ACC112 (cell line): ENCODE measurements at regions not wholly inside any gene's neighbourhood (a gene's known extent, or its start where the extent isn't known, plus 50 kb on each side); places are given as distances from the start of the nearest gene placed in this dataset.
"Not testable (repeated sequence)": the region's sequence is repeated elsewhere in the genome, so short reads cannot be mapped to it uniquely, and the experiment has no call there.

Experiments
- H2AFZ ChIP-seq: fragments of 200-600 bp; sonication (generic); one replicate; pipeline ENCODE4 v1.6.0; 2017; ENCODE audit warnings: antibody characterized with exemption, low read length; ENCODE audit not compliant: unreplicated experiment
- H3K27ac ChIP-seq: fragments of 200-600 bp; sonication (generic); 2 replicates; pipeline ENCODE4 v1.5.1; 2014; ENCODE audit warnings: low read depth, mild to moderate bottlenecking, antibody characterized with exemption, low read length, moderate library complexity
- H3K27me3 ChIP-seq: fragments of 200-600 bp; sonication (generic); 2 replicates; pipeline ENCODE4 v1.6.1; 2014; ENCODE audit warnings: mild to moderate bottlenecking, antibody characterized with exemption, low read length, moderate library complexity, mixed read lengths; ENCODE audit not compliant: insufficient read depth
- H3K36me3 ChIP-seq: fragments of 200-600 bp; sonication (generic); 2 replicates; pipeline ENCODE4 v1.6.1; 2016; ENCODE audit warnings: mild to moderate bottlenecking, antibody characterized with exemption, low read length, moderate library complexity, mixed read lengths; ENCODE audit not compliant: insufficient read depth
- H3K4me1 ChIP-seq: fragments of 200-600 bp; sonication (generic); one replicate; pipeline ENCODE4 v1.6.1; 2016; ENCODE audit warnings: low read length, mixed read lengths; ENCODE audit not compliant: insufficient read depth, unreplicated experiment, control insufficient read depth
- H3K4me3 ChIP-seq: fragments of 200-600 bp; sonication (generic); 2 replicates; pipeline ENCODE4 v1.5.1; 2014; ENCODE audit warnings: mild to moderate bottlenecking, low read depth, low read length
- H3K79me2 ChIP-seq: fragments of 200-600 bp; sonication (generic); one replicate; pipeline ENCODE4 v1.6.0; 2016; ENCODE audit warnings: low read length; ENCODE audit not compliant: control insufficient read depth, unreplicated experiment, insufficient read depth

GRCh38 chr21:34274001-34274400 lies 89.8 kb upstream of the KCNE2 start:
- Histone ChIP-seq H3K27me3 (peaks cover 41% of the 10 kb centered on the region), H3K79me2 (no peaks in the 10 kb centered on the region)

GRCh38 chr21:34276711-34277425 lies 86.9 kb upstream of the KCNE2 start:
- H3K36me3 ChIP-seq, result no peaks in the 10 kb centered on the region
- H3K4me1 ChIP-seq, result peaks cover 3% of the 10 kb centered on the region
- no peak overlapping the region for H2AFZ ChIP-seq
- H3K79me2 ChIP-seq, result no peaks in the 10 kb centered on the region
- H3K27me3 ChIP-seq, result peaks cover 23% of the 10 kb centered on the region
- no peak overlapping the region for H3K4me3 ChIP-seq
- no peak overlapping the region for H3K27ac ChIP-seq

More at GRCh38 chr21:34274001-34274400, 89.8 kb upstream of the KCNE2 start:
- Histone ChIP-seq H2AFZ (no peak overlapping the region), H3K4me3 (no peak overlapping the region), H3K36me3 (no peaks in the 10 kb centered on the region), H3K27ac (no peak overlapping the region), H3K4me1 (peaks cover 3% of the 10 kb centered on the region)

- Histone ChIP-seq H3K27ac (no peak overlapping the region), H3K36me3 (no peaks in the 10 kb centered on the region), H3K4me1 (peaks cover 6% of the 10 kb centered on the region), H3K27me3 (peaks cover 12% of the 10 kb centered on the region; the same call in 1 of the 2 replicates), H2AFZ (no peak overlapping the region), H3K4me3 (no peak overlapping the region), H3K79me2 (no peaks in the 10 kb centered on the region)
Measured at GRCh38 chr21:34278451-34278850, 85.4 kb upstream of the KCNE2 start.

- H3K36me3 ChIP-seq, result no peaks in the 10 kb centered on the region
- no peak overlapping the region for H3K27ac ChIP-seq
- peaks cover 10% of the 10 kb centered on the region; the same call in 1 of the 2 replicates for H3K27me3 ChIP-seq
- no peak overlapping the region for H2AFZ ChIP-seq
- no peaks in the 10 kb centered on the region for H3K79me2 ChIP-seq
- peaks cover 3% of the 10 kb centered on the region for H3K4me1 ChIP-seq
- no peak overlapping the region for H3K4me3 ChIP-seq
Measured at GRCh38 chr21:34279285-34279684, 84.5 kb upstream of the KCNE2 start.

GRCh38 chr21:34279883-34280282 lies 83.9 kb upstream of the KCNE2 start:
- Histone ChIP-seq H3K36me3 (no peaks in the 10 kb centered on the region), H3K27me3 (peaks cover 10% of the 10 kb centered on the region; the same call in 1 of the 2 replicates), H3K27ac (no peak overlapping the region), H3K4me1 (peaks cover 3% of the 10 kb centered on the region), H3K79me2 (no peaks in the 10 kb centered on the region), H3K4me3 (no peak overlapping the region), H2AFZ (no peak overlapping the region)

- no peak overlapping the region for H3K27ac ChIP-seq
- no peaks in the 10 kb centered on the region for H3K79me2 ChIP-seq
- H3K4me1 ChIP-seq, result peaks cover 3% of the 10 kb centered on the region
- H3K36me3 ChIP-seq, result no peaks in the 10 kb centered on the region
- H2AFZ ChIP-seq, result no peak overlapping the region
- no peak overlapping the region for H3K4me3 ChIP-seq
- H3K27me3 ChIP-seq, result peaks cover 10% of the 10 kb centered on the region; the same call in 1 of the 2 replicates
Measured at GRCh38 chr21:34280389-34280795, 83.4 kb upstream of the KCNE2 start.

GRCh38 chr21:34280959-34281358 lies 82.8 kb upstream of the KCNE2 start:
- peaks cover 3% of the 10 kb centered on the region for H3K4me1 ChIP-seq
- H3K36me3 ChIP-seq, result no peaks in the 10 kb centered on the region
- no peak overlapping the region for H3K27ac ChIP-seq
- peaks cover 10% of the 10 kb centered on the region; the same call in 1 of the 2 replicates for H3K27me3 ChIP-seq
- no peaks in the 10 kb centered on the region for H3K79me2 ChIP-seq
- H3K4me3 ChIP-seq, result no peak overlapping the region
- no peak overlapping the region for H2AFZ ChIP-seq

GRCh38 chr21:34282223-34282622 lies 81.6 kb upstream of the KCNE2 start:
- Histone ChIP-seq H3K79me2 (no peaks in the 10 kb centered on the region), H3K4me1 (peaks cover 3% of the 10 kb centered on the region), H3K27ac (no peak overlapping the region), H2AFZ (no peak overlapping the region), H3K36me3 (no peaks in the 10 kb centered on the region), H3K27me3 (peaks cover 15% of the 10 kb centered on the region; the same call in 1 of the 2 replicates), H3K4me3 (no peak overlapping the region)

- Histone ChIP-seq H3K36me3 (no peaks in the 10 kb centered on the region), H3K79me2 (no peaks in the 10 kb centered on the region), H3K27ac (no peak overlapping the region), H2AFZ (no peak overlapping the region), H3K27me3 (peaks cover 5% of the 10 kb centered on the region; the same call in 1 of the 2 replicates), H3K4me3 (no peak overlapping the region), H3K4me1 (peaks cover 3% of the 10 kb centered on the region)
Measured at GRCh38 chr21:34284666-34285065, 79.1 kb upstream of the KCNE2 start.

- H3K27ac ChIP-seq, H3K36me3 ChIP-seq, H3K4me1 ChIP-seq, H2AFZ ChIP-seq, H3K27me3 ChIP-seq, H3K4me3 ChIP-seq, H3K79me2 ChIP-seq: not testable (repeated sequence)
Measured at GRCh38 chr21:34288042-34288441, 75.8 kb upstream of the KCNE2 start.

GRCh38 chr21:34289856-34290255 lies 74.0 kb upstream of the KCNE2 start:
- peaks cover 25% of the 10 kb centered on the region; the same call in 1 of the 2 replicates for H3K27me3 ChIP-seq
- H3K79me2 ChIP-seq, result no peaks in the 10 kb centered on the region
- no peak overlapping the region for H3K27ac ChIP-seq
- H3K4me1 ChIP-seq, result no peaks in the 10 kb centered on the region
- no peak overlapping the region for H2AFZ ChIP-seq
- no peak overlapping the region for H3K4me3 ChIP-seq
- no peaks in the 10 kb centered on the region for H3K36me3 ChIP-seq
